CD4-positive, alpha-beta memory T cell (primary cell): ENCODE measurements at regions not wholly inside any gene's neighbourhood (a gene's known extent, or its start where the extent isn't known, plus 50 kb on each side); places are given as distances from the start of the nearest gene placed in this dataset.
"Not testable (repeated sequence)": the region's sequence is repeated elsewhere in the genome, so short reads cannot be mapped to it uniquely, and the experiment has no call there.

Experiments
- CTCF ChIA-PET: fragments of 350-600 bp; sonication (Branson Sonifier 250); formaldehyde crosslinking; loops from one replicate; lab custom pipeline; 2021; ENCODE audit warnings: inconsistent platforms; ENCODE audit not compliant: partially characterized antibody; lab: Charles Lee
- POLR2A ChIA-PET: fragments of 350-600 bp; sonication (Branson Sonifier 250); formaldehyde crosslinking; loops from one replicate; lab custom pipeline; 2021; ENCODE audit not compliant: partially characterized antibody; lab: Charles Lee
- DNase-seq, 5 donors: peaks; one replicate each; pipeline versions ENCODE4 v3.0.0 to v3.0.0-alpha.2; 2020 to 2022; ENCODE audit warnings: mixed read lengths in 1 of 5
- H3K27ac ChIP-seq: one replicate; pipeline ENCODE4 v1.7.0; 2013; ENCODE audit warnings: low read depth, low read length
- H3K27me3 ChIP-seq: 2 replicates; pipeline ENCODE4 v1.7.0; 2013; ENCODE audit warnings: mild to moderate bottlenecking, low read length, moderate library complexity; ENCODE audit not compliant: insufficient read depth
- H3K36me3 ChIP-seq: 2 replicates; pipeline ENCODE4 v1.7.0; 2013; ENCODE audit warnings: mild to moderate bottlenecking, low read length, moderate library complexity; ENCODE audit not compliant: insufficient read depth
- H3K4me1 ChIP-seq: 2 replicates; pipeline ENCODE4 v1.7.0; 2013; ENCODE audit warnings: mild to moderate bottlenecking, low read length, moderate library complexity; ENCODE audit not compliant: insufficient read depth
- H3K4me3 ChIP-seq, 2 donors: one replicate each; pipeline ENCODE4 v1.7.0; 2013; ENCODE audit warnings: low read length in 2 of 2, mild to moderate bottlenecking in 1 of 2
- H3K9me3 ChIP-seq, 2 donors: one replicate each; pipeline ENCODE4 v1.7.0; 2013; ENCODE audit warnings: low read length in 2 of 2, control low read depth in 1 of 2; ENCODE audit not compliant: control insufficient read depth in 1 of 2
- H3K27ac Mint-ChIP-seq, 7 donors: one replicate each; pipeline ENCODE4 v1.8.0; 2020 to 2021; ENCODE audit warnings: mixed read lengths in 7 of 7, mild to moderate bottlenecking in 6 of 7, inconsistent platforms in 3 of 7, moderate library complexity in 3 of 7
- H3K27me3 Mint-ChIP-seq, 2 donors: one replicate each; pipeline ENCODE4 v1.8.0; 2020 to 2021; ENCODE audit warnings: mixed read lengths in 2 of 2
- H3K36me3 Mint-ChIP-seq, 2 donors: one replicate each; pipeline ENCODE4 v1.8.0; 2020 to 2021; ENCODE audit warnings: mixed read lengths in 2 of 2, inconsistent platforms in 1 of 2, mild to moderate bottlenecking in 1 of 2
- H3K4me1 Mint-ChIP-seq, 4 donors: one replicate each; pipeline ENCODE4 v1.8.0; 2020 to 2021; ENCODE audit warnings: mixed read lengths in 4 of 4, mild to moderate bottlenecking in 1 of 4
- H3K4me3 Mint-ChIP-seq, 8 donors: one replicate each; pipeline ENCODE4 v1.8.0; 2020 to 2021; ENCODE audit warnings: mixed read lengths in 8 of 8, mild to moderate bottlenecking in 7 of 8, moderate library complexity in 6 of 8, inconsistent platforms in 3 of 8
- H3K9me3 Mint-ChIP-seq, 8 donors: one replicate each; pipeline ENCODE4 v1.8.0; 2020 to 2021; ENCODE audit warnings: mixed read lengths in 8 of 8, mild to moderate bottlenecking in 5 of 8, inconsistent platforms in 3 of 8, moderate library complexity in 1 of 8
- intact Hi-C: fragments of 100-400 bp; cut with micrococcal nuclease; formaldehyde crosslinking; loops from one replicate; pipeline ENCODE4 v1.15.1; 2023

- DNase-seq: no peak
- Histone ChIP-seq H3K4me3 (no peak overlapping the region), H3K27me3 (no peaks in the 10 kb centered on the region), H3K9me3 (no peaks in the 10 kb centered on the region), H3K36me3 (no peaks in the 10 kb centered on the region), H3K27ac (no peak overlapping the region), H3K4me1 (no peaks in the 10 kb centered on the region)
- ChIA-PET CTCF (no interaction called here), POLR2A (no interaction called here)
- intact Hi-C loops: no loop called here
- Mint-ChIP-seq H3K27me3 (peaks cover 0 to 6% of the 10 kb centered on the region in 2 donors), H3K4me1 (no peaks in the 10 kb centered on the region), H3K9me3 (peaks cover 0 to 3% (median 0%) of the 10 kb centered on the region in 8 donors), H3K27ac (no peak overlapping the region), H3K4me3 (no peak overlapping the region), H3K36me3 (no peaks in the 10 kb centered on the region)
These were observed 224.9 kb upstream of the SLC16A7 start for GRCh38 chr12:59370933-59371332.

- no peaks in the 10 kb centered on the region for H3K36me3 ChIP-seq
- intact Hi-C loops: no loop called here
- H3K4me3 Mint-ChIP-seq: no peak overlapping the region
- no peaks in the 10 kb centered on the region for H3K9me3 Mint-ChIP-seq
- H3K9me3 ChIP-seq: no peaks in the 10 kb centered on the region
- H3K4me1 Mint-ChIP-seq: no peaks in the 10 kb centered on the region
- H3K27me3 ChIP-seq: no peaks in the 10 kb centered on the region
- H3K27me3 Mint-ChIP-seq: peaks cover 0 to 4% of the 10 kb centered on the region in 2 donors
- H3K27ac ChIP-seq: no peak overlapping the region
- POLR2A ChIA-PET: no interaction called here
- DNase-seq: no peak
- H3K27ac Mint-ChIP-seq: no peak overlapping the region
- CTCF ChIA-PET: interaction anchor here (0.6 kb wide), 1 partner anchor 48 kb away, joined by 3 read pairs; no protein-coding TSS in a partner anchor
- H3K4me3 ChIP-seq: no peak overlapping the region
- no peaks in the 10 kb centered on the region for H3K36me3 Mint-ChIP-seq
- H3K4me1 ChIP-seq: no peaks in the 10 kb centered on the region
These were observed 230.7 kb upstream of the SLC16A7 start for GRCh38 chr12:59365133-59365532.

GRCh38 chr12:59357811-59358210 is 238.0 kb upstream of the SLC16A7 start:
- Histone ChIP-seq H3K4me3 (no peak overlapping the region), H3K27ac (no peak overlapping the region), H3K9me3 (no peaks in the 10 kb centered on the region), H3K36me3 (no peaks in the 10 kb centered on the region), H3K27me3 (no peaks in the 10 kb centered on the region), H3K4me1 (no peaks in the 10 kb centered on the region)
- Mint-ChIP-seq H3K4me1 (no peaks in the 10 kb centered on the region), H3K36me3 (no peaks in the 10 kb centered on the region), H3K9me3 (peaks cover 0 to 2% (median 0%) of the 10 kb centered on the region in 8 donors), H3K27ac (no peak overlapping the region), H3K4me3 (no peak overlapping the region), H3K27me3 (peaks cover 0 to 2% of the 10 kb centered on the region in 2 donors)
- ChIA-PET POLR2A (no interaction called here), CTCF (no interaction called here)
- DNase-seq: no peak
- intact Hi-C loops: no loop called here

GRCh38 chr12:59346248-59346647 is 249.6 kb upstream of the SLC16A7 start:
- H3K4me3 ChIP-seq, H3K4me1 Mint-ChIP-seq, H3K27me3 ChIP-seq, DNase-seq, H3K36me3 Mint-ChIP-seq, H3K27me3 Mint-ChIP-seq, intact Hi-C loops, H3K4me3 Mint-ChIP-seq, H3K4me1 ChIP-seq, POLR2A ChIA-PET, H3K27ac ChIP-seq, CTCF ChIA-PET, H3K27ac Mint-ChIP-seq, H3K9me3 ChIP-seq, H3K36me3 ChIP-seq: not testable (repeated sequence)
- peaks cover 0 to 28% (median 4%) of the 10 kb centered on the region in 8 donors for H3K9me3 Mint-ChIP-seq

DNA sequence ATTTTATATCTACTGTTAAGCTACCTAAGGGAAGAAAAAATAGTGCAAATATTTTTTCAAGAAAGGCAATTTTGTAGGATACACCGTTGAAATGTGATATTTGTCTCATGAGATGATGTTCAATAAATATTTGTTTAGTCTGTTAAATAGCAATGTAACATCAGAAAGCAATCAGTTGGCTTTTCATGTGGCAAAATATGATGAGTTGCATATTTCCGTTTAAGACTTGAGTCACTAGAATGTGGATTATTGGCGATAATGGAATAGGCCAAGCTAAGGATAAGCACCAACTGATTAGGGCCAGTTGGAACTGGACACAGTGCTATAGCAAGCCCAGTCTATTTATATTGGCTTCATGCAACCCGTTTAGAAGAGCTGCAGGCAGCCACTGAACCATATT is 250.4 kb upstream of the SLC16A7 start:
- no peaks in the 10 kb centered on the region for H3K36me3 ChIP-seq
- H3K27ac ChIP-seq: no peak overlapping the region
- H3K9me3 Mint-ChIP-seq: peaks cover 2 to 25% (median 6%) of the 10 kb centered on the region in 8 donors
- CTCF ChIA-PET: no interaction called here
- H3K27ac Mint-ChIP-seq: no peak overlapping the region
- intact Hi-C loops: no loop called here
- H3K4me1 ChIP-seq: no peaks in the 10 kb centered on the region
- peaks cover 0 to 2% of the 10 kb centered on the region in 2 donors for H3K27me3 Mint-ChIP-seq
- DNase-seq: no peak
- H3K36me3 Mint-ChIP-seq: no peaks in the 10 kb centered on the region
- H3K4me3 ChIP-seq: no peak overlapping the region
- POLR2A ChIA-PET: no interaction called here
- H3K27me3 ChIP-seq: no peaks in the 10 kb centered on the region
- no peak overlapping the region for H3K4me3 Mint-ChIP-seq
- no peaks in the 10 kb centered on the region for H3K4me1 Mint-ChIP-seq
- no peaks in the 10 kb centered on the region for H3K9me3 ChIP-seq

GRCh38 chr12:59344224-59344623 is 251.6 kb upstream of the SLC16A7 start:
- peaks cover 0 to 23% (median 9%) of the 10 kb centered on the region in 8 donors for H3K9me3 Mint-ChIP-seq

GRCh38 chr12:59329462-59329861 is 266.4 kb upstream of the SLC16A7 start:
- Histone ChIP-seq H3K4me1 (no peaks in the 10 kb centered on the region), H3K9me3 (no peaks in the 10 kb centered on the region), H3K4me3 (no peak overlapping the region), H3K36me3 (no peaks in the 10 kb centered on the region), H3K27me3 (no peaks in the 10 kb centered on the region), H3K27ac (no peak overlapping the region)
- no peaks in the 10 kb centered on the region for H3K36me3 Mint-ChIP-seq
- H3K27ac Mint-ChIP-seq: no peak overlapping the region
- no peak for DNase-seq
- H3K27me3 Mint-ChIP-seq: no peaks in the 10 kb centered on the region
- no peaks in the 10 kb centered on the region for H3K4me1 Mint-ChIP-seq
- intact Hi-C loops: no loop called here
- ChIA-PET CTCF (no interaction called here), POLR2A (no interaction called here)
- H3K4me3 Mint-ChIP-seq: no peak overlapping the region
- H3K9me3 Mint-ChIP-seq: peaks cover 0 to 7% (median 0%) of the 10 kb centered on the region in 8 donors

More at GRCh38 chr12:59344224-59344623, 251.6 kb upstream of the SLC16A7 start:
- H3K4me1 ChIP-seq: no peaks in the 10 kb centered on the region
- H3K27me3 Mint-ChIP-seq: peaks cover 0 to 2% of the 10 kb centered on the region in 2 donors
- ChIA-PET POLR2A (no interaction called here), CTCF (no interaction called here)
- H3K36me3 Mint-ChIP-seq: no peaks in the 10 kb centered on the region
- no peak for DNase-seq
- H3K36me3 ChIP-seq: no peaks in the 10 kb centered on the region
- H3K27ac ChIP-seq: no peak overlapping the region
- no peaks in the 10 kb centered on the region for H3K4me1 Mint-ChIP-seq
- no peak overlapping the region for H3K27ac Mint-ChIP-seq
- no peak overlapping the region for H3K4me3 Mint-ChIP-seq
- intact Hi-C loops: no loop called here
- no peak overlapping the region for H3K4me3 ChIP-seq
- no peaks in the 10 kb centered on the region for H3K9me3 ChIP-seq
- H3K27me3 ChIP-seq: no peaks in the 10 kb centered on the region
